BLaER1 treated with 17β-estradiol and CSF1 and Interleukin-3, amounts not matched to agents 10 nM and 100 nM (cell line): ENCODE measurements at regions not wholly inside any gene's neighbourhood (a gene's known extent, or its start where the extent isn't known, plus 50 kb on each side); places are given as distances from the start of the nearest gene placed in this dataset.

Experiments used
- H3K27ac ChIP-seq, 11 experiments: shearing (Covaris generic); formaldehyde crosslinking; 2 replicates each; pipeline ENCODE4 v1.8.1; 2022
- H3K27me3 ChIP-seq, 11 experiments: shearing (Covaris generic); formaldehyde crosslinking; 2 replicates each; pipeline ENCODE4 v1.8.1; 2022
- H3K36me3 ChIP-seq, 11 experiments: shearing (Covaris generic); formaldehyde crosslinking; 2 replicates each; pipeline ENCODE4 v1.8.1; 2022
- H3K4me1 ChIP-seq, 10 experiments: shearing (Covaris generic); formaldehyde crosslinking; 2 replicates each; pipeline ENCODE4 v1.8.1; 2022
- H3K4me2 ChIP-seq, 11 experiments: shearing (Covaris generic); formaldehyde crosslinking; 2 replicates each; pipeline ENCODE4 v1.8.1; 2022
- H3K4me3 ChIP-seq, 10 experiments: shearing (Covaris generic); formaldehyde crosslinking; 2 replicates each; pipeline ENCODE4 v1.8.1; 2022
- H3K9ac ChIP-seq, 11 experiments: shearing (Covaris generic); formaldehyde crosslinking; 2 replicates each; pipeline ENCODE4 v1.8.1; 2022
- H3K9me3 ChIP-seq, 11 experiments: shearing (Covaris generic); formaldehyde crosslinking; replicated peaks in 1 of 11; 2 replicates each; pipeline ENCODE4 v1.8.1; 2022
- H4K20me1 ChIP-seq, 11 experiments: shearing (Covaris generic); formaldehyde crosslinking; 2 replicates each; pipeline ENCODE4 v1.8.1; 2022
- Cebpa-rat ChIP-seq, 11 experiments: shearing (Covaris generic); IDR thresholded peaks; 2 replicates each; pipeline ENCODE4 v1.8.1; 2022

- Histone ChIP-seq H3K4me3 (no peak overlapping the region), H3K4me1 (no peaks in the 10 kb centered on the region), H3K9me3 (0 out of 22 replicates have a peak, but pooled peaks cover 0 to 8% (median 0%) of the 10 kb centered on the region in 11 experiments), H3K36me3 (no peaks in the 10 kb centered on the region), H3K27ac (no peak overlapping the region), H4K20me1 (no peaks in the 10 kb centered on the region), H3K27me3 (no peaks in the 10 kb centered on the region), H3K4me2 (no peak overlapping the region), H3K9ac (no peak overlapping the region)
- TF ChIP-seq Cebpa-rat (IDR thresholded peaks at IDR 0.05): no peak
Measured at GRCh38 chr4:92170340-92170739, 133.4 kb upstream of the GRID2 start.

GRCh38 chr4:92172203-92172602 lies 131.6 kb upstream of the GRID2 start:
- Histone ChIP-seq H3K27me3 (no peaks in the 10 kb centered on the region), H3K4me3 (no peak overlapping the region), H3K9ac (no peak overlapping the region), H3K27ac (no peak overlapping the region), H3K36me3 (no peaks in the 10 kb centered on the region), H3K9me3 (0 out of 22 replicates have a peak, but pooled peaks cover 0 to 5% (median 0%) of the 10 kb centered on the region in 11 experiments), H3K4me1 (no peaks in the 10 kb centered on the region), H4K20me1 (no peaks in the 10 kb centered on the region), H3K4me2 (no peak overlapping the region)
- no peak for TF ChIP-seq Cebpa-rat (IDR thresholded peaks at IDR 0.05)

GRCh38 chr4:92175250-92175649 lies 128.5 kb upstream of the GRID2 start:
- no peak for TF ChIP-seq Cebpa-rat (IDR thresholded peaks at IDR 0.05)

GRCh38 chr4:92182006-92182735 lies 121.6 kb upstream of the GRID2 start:
- H3K27me3 ChIP-seq: no peaks in the 10 kb centered on the region
- no peak for TF ChIP-seq Cebpa-rat (IDR thresholded peaks at IDR 0.05)
- no peak overlapping the region for H3K4me3 ChIP-seq
- H4K20me1 ChIP-seq: no peaks in the 10 kb centered on the region
- H3K27ac ChIP-seq: no peak overlapping the region
- no peak overlapping the region for H3K9ac ChIP-seq
- H3K4me1 ChIP-seq: no peaks in the 10 kb centered on the region
- no peak overlapping the region for H3K4me2 ChIP-seq
- no peaks in the 10 kb centered on the region for H3K36me3 ChIP-seq
- H3K9me3 ChIP-seq: peaks cover 0 to 23% (median 15%) of the 10 kb centered on the region in 11 experiments; a peak in 12 of 22 replicates

More at GRCh38 chr4:92175250-92175649, 128.5 kb upstream of the GRID2 start:
- no peaks in the 10 kb centered on the region for H3K9me3 ChIP-seq
- no peaks in the 10 kb centered on the region for H3K27me3 ChIP-seq
- H3K9ac ChIP-seq: no peak overlapping the region
- H4K20me1 ChIP-seq: no peaks in the 10 kb centered on the region
- H3K4me3 ChIP-seq: no peak overlapping the region
- H3K4me1 ChIP-seq: no peaks in the 10 kb centered on the region
- no peak overlapping the region for H3K27ac ChIP-seq
- H3K4me2 ChIP-seq: no peak overlapping the region
- H3K36me3 ChIP-seq: no peaks in the 10 kb centered on the region

- H3K27me3 ChIP-seq: no peaks in the 10 kb centered on the region
- H3K4me1 ChIP-seq: no peaks in the 10 kb centered on the region
- H3K9ac ChIP-seq: no peak overlapping the region
- no peak overlapping the region for H3K27ac ChIP-seq
- H3K9me3 ChIP-seq: peaks cover 0 to 23% (median 15%) of the 10 kb centered on the region in 11 experiments; a peak in 12 of 22 replicates
- H4K20me1 ChIP-seq: no peaks in the 10 kb centered on the region
- H3K4me2 ChIP-seq: no peak overlapping the region
- H3K36me3 ChIP-seq: no peaks in the 10 kb centered on the region
- no peak overlapping the region for H3K4me3 ChIP-seq
- no peak for TF ChIP-seq Cebpa-rat (IDR thresholded peaks at IDR 0.05)
Measured at GRCh38 chr4:92182736-92183407, 120.9 kb upstream of the GRID2 start.

- Histone ChIP-seq H3K27me3 (no peaks in the 10 kb centered on the region), H3K4me1 (no peaks in the 10 kb centered on the region), H4K20me1 (no peaks in the 10 kb centered on the region), H3K4me2 (no peak overlapping the region), H3K36me3 (no peaks in the 10 kb centered on the region), H3K9me3 (peaks cover 0 to 23% (median 15%) of the 10 kb centered on the region in 11 experiments; a peak in 12 of 22 replicates), H3K27ac (no peak overlapping the region), H3K9ac (no peak overlapping the region), H3K4me3 (no peak overlapping the region)
- no peak for TF ChIP-seq Cebpa-rat (IDR thresholded peaks at IDR 0.05)
Measured at GRCh38 chr4:92183825-92184224, 119.9 kb upstream of the GRID2 start.

GRCh38 chr4:92184566-92184965 lies 119.2 kb upstream of the GRID2 start:
- H3K9ac ChIP-seq: no peak overlapping the region
- no peaks in the 10 kb centered on the region for H3K4me1 ChIP-seq
- no peak for TF ChIP-seq Cebpa-rat (IDR thresholded peaks at IDR 0.05)
- H3K27me3 ChIP-seq: no peaks in the 10 kb centered on the region
- H4K20me1 ChIP-seq: no peaks in the 10 kb centered on the region
- H3K27ac ChIP-seq: no peak overlapping the region
- H3K36me3 ChIP-seq: no peaks in the 10 kb centered on the region
- H3K4me3 ChIP-seq: no peak overlapping the region
- H3K4me2 ChIP-seq: no peak overlapping the region
- H3K9me3 ChIP-seq: peaks cover 0 to 23% (median 15%) of the 10 kb centered on the region in 11 experiments; a peak in 12 of 22 replicates

- H3K4me3 ChIP-seq: no peak overlapping the region
- H3K9ac ChIP-seq: no peak overlapping the region
- no peaks in the 10 kb centered on the region for H4K20me1 ChIP-seq
- H3K4me1 ChIP-seq: no peaks in the 10 kb centered on the region
- peaks cover 0 to 23% (median 15%) of the 10 kb centered on the region in 11 experiments; a peak in 12 of 22 replicates for H3K9me3 ChIP-seq
- no peak overlapping the region for H3K4me2 ChIP-seq
- no peaks in the 10 kb centered on the region for H3K36me3 ChIP-seq
- H3K27ac ChIP-seq: no peak overlapping the region
- no peaks in the 10 kb centered on the region for H3K27me3 ChIP-seq
- TF ChIP-seq Cebpa-rat (IDR thresholded peaks at IDR 0.05): no peak
Measured at GRCh38 chr4:92186239-92186638, 117.5 kb upstream of the GRID2 start.

GRCh38 chr4:92189146-92189545 lies 114.6 kb upstream of the GRID2 start:
- H4K20me1 ChIP-seq: no peaks in the 10 kb centered on the region
- H3K4me2 ChIP-seq: no peak overlapping the region
- no peaks in the 10 kb centered on the region for H3K4me1 ChIP-seq
- no peak overlapping the region for H3K9ac ChIP-seq
- no peak overlapping the region for H3K27ac ChIP-seq
- no peak for TF ChIP-seq Cebpa-rat (IDR thresholded peaks at IDR 0.05)
- no peak overlapping the region for H3K4me3 ChIP-seq
- H3K9me3 ChIP-seq: no peaks in the 10 kb centered on the region
- no peaks in the 10 kb centered on the region for H3K27me3 ChIP-seq
- H3K36me3 ChIP-seq: no peaks in the 10 kb centered on the region

GRCh38 chr4:92198711-92199110 lies 105.1 kb upstream of the GRID2 start:
- H3K4me3 ChIP-seq: no peak overlapping the region
- no peaks in the 10 kb centered on the region for H4K20me1 ChIP-seq
- H3K27ac ChIP-seq: no peak overlapping the region
- TF ChIP-seq Cebpa-rat (IDR thresholded peaks at IDR 0.05): no peak
- H3K36me3 ChIP-seq: no peaks in the 10 kb centered on the region
- H3K9me3 ChIP-seq: no peaks in the 10 kb centered on the region
- H3K4me2 ChIP-seq: no peak overlapping the region
- no peaks in the 10 kb centered on the region for H3K27me3 ChIP-seq
- no peak overlapping the region for H3K9ac ChIP-seq
- H3K4me1 ChIP-seq: no peaks in the 10 kb centered on the region
